ENCODE measurements at regions not wholly inside any gene's neighbourhood (a gene's known extent, or its start where the extent isn't known, plus 50 kb on each side); places are given as distances from the start of the nearest gene placed in this dataset.

DNA sequence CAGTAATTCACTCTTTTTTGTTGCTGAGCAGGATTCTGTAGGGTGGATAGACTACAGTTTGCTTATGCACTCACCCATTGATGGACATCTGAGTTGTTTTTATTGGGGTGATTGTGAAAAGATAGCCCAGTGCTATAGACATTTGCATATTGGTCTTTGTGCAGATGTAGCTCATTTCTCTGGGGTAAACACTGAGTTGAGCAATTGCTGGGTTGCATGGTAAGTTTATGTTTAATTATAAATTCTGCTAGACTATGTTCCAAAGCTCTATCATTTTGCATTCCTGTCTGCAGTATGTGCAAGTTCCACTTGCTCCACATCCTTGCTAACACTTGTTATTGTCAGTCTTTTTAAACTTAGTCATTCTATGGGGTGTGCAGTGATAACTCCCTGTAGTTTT is 65.4 kb upstream of the RFLNA start:
- no peak for TF ChIP-seq CTCF (conservative IDR thresholded peaks at IDR 0.05; ENCODE audit: low read depth)
- H3K27ac ChIP-seq: no peak overlapping the region
- DNase-seq (ENCODE audit: low spot score): no peak
- ChIA-PET POLR2A (ENCODE audit: low non-redundant PET) (no interaction called here), CTCF (no interaction called here)

- no peak for DNase-seq (ENCODE audit: low spot score)
- TF ChIP-seq CTCF (conservative IDR thresholded peaks at IDR 0.05; ENCODE audit: low read depth): no peak
- H3K27ac ChIP-seq: no peak overlapping the region
- ChIA-PET CTCF (no interaction called here), POLR2A (ENCODE audit: low non-redundant PET) (no interaction called here)
Observed at GRCh38 chr12:124230117-124230757, 64.7 kb upstream of the RFLNA start.

GRCh38 chr12:124230789-124231188 is 64.1 kb upstream of the RFLNA start:
- CTCF ChIA-PET: interaction anchor here (0.6 kb wide), 1 partner anchor 22 kb away, joined by 5 read pairs; no protein-coding TSS in a partner anchor
- no peak for TF ChIP-seq CTCF (conservative IDR thresholded peaks at IDR 0.05; ENCODE audit: low read depth)
- POLR2A ChIA-PET (ENCODE audit: low non-redundant PET): no interaction called here
- no peak for DNase-seq (ENCODE audit: low spot score)
- H3K27ac ChIP-seq: no peak overlapping the region

GRCh38 chr12:124231980-124232653 is 62.8 kb upstream of the RFLNA start:
- no peak for DNase-seq (ENCODE audit: low spot score)
- no peak overlapping the region for H3K27ac ChIP-seq
- CTCF ChIA-PET: no interaction called here
- POLR2A ChIA-PET (ENCODE audit: low non-redundant PET): no interaction called here
- TF ChIP-seq CTCF (conservative IDR thresholded peaks at IDR 0.05; ENCODE audit: low read depth): no peak

DNA sequence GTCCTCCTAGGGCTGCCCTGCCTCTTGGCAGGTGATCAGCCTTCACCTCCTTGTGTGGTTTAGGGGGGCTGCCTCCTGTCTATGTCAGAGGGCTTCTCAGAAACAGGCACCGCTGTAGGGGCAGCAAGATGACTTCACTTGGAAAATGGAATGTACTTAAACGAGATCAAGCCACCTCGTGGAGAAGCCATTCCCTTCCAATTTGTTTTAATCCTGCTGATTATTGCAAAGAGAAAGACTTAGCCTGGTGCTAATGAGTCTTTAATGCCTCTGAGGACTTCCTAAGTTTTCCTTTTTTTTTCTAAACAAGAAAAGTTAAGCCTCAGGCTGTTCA is 62.3 kb upstream of the RFLNA start:
- CTCF ChIA-PET: no interaction called here

More for the DNA sequence above, 62.3 kb upstream of the RFLNA start:
- POLR2A ChIA-PET (ENCODE audit: low non-redundant PET): no interaction called here
- no peak for TF ChIP-seq CTCF (conservative IDR thresholded peaks at IDR 0.05; ENCODE audit: low read depth)
- DNase-seq (ENCODE audit: low spot score): no peak
- no peak overlapping the region for H3K27ac ChIP-seq
